Spinal cord (tissue), 1 donor: ENCODE measurements at regions not wholly inside any gene's neighbourhood (a gene's known extent, or its start where the extent isn't known, plus 50 kb on each side); places are given as distances from the start of the nearest gene placed in this dataset.

ENCODE experiments used
- small RNA-seq: library from RNA; depleted of rRNA; stranded (forward); fragments of <200 nt; gene quantifications from one replicate; pipeline ENCODE3, GENCODE V24; 2014; ENCODE audit warnings: low replicate concordance

Small RNAs in the stretch of these regions (small RNA-seq; reads per million reads assigned to genes)
- 0.08 reads per million for gene RN7SL151P
